ENCODE measurements at regions not wholly inside any gene's neighbourhood (a gene's known extent, or its start where the extent isn't known, plus 50 kb on each side); places are given as distances from the start of the nearest gene placed in this dataset.

GRCh38 chr1:70496181-70496580 lies 85.1 kb downstream of the CTH start:
- TF ChIP-seq GATA2 (IDR thresholded peaks at IDR 0.05; ENCODE audit: low read depth, low read length), result no peak
- no peak for TF ChIP-seq GATA3 (IDR thresholded peaks at IDR 0.05; ENCODE audit: low read depth, low read length)
